ENCODE measurements at regions not wholly inside any gene's neighbourhood (a gene's known extent, or its start where the extent isn't known, plus 50 kb on each side); places are given as distances from the start of the nearest gene placed in this dataset.

DNA sequence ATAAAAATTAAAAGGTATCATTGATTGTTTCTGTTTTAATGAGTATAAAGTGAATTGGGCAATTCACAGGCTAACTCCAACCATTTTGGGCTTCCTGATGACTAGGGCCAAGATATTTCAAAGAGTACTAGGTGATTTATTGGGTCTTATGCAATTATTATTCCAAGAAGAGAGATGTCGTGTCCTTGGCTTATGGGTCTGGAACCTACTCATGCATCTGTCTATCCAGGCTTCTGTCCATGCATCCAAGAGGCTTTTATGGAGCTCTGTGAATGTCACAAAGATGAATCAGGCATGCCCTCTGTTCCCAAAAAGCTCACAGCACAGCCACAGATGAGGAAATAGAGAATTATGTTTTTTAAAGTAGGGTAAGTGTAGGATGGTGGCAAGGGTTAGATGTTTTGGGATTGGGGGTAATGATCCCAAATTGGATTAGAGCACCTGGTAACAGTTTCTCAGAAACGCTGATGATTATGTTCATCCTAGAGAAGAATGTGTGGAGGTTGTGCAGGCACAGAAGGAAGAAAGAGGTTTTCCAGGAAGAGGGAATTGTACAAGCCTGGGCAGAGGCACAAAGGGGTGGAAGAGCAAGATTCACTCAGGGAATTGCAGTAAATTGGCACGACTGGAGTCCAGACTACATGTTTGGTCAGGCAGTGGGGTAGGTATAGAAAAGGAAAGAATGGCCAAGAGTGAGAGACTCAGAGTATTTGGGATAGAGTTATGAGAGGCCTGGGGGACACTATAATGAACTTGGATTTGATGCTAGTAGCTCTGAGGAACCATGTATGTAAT lies 83.0 kb upstream of the TNC start:
- TF ChIP-seq EGR1 (IDR thresholded peaks at IDR 0.05) (no peak), TEAD4 (IDR thresholded peaks at IDR 0.05) (no peak), RAD21 (IDR thresholded peaks at IDR 0.05; ENCODE audit: low read depth) (no peak), NFIC (IDR thresholded peaks at IDR 0.05) (no peak), TCF12 (IDR thresholded peaks at IDR 0.05; ENCODE audit: low read depth) (no peak), EP300 (IDR thresholded peaks at IDR 0.05; ENCODE audit: borderline replicate concordance) (no peak), TAF1 (IDR thresholded peaks at IDR 0.05; ENCODE audit: low read depth) (no peak), FOXM1 (IDR thresholded peaks at IDR 0.05; ENCODE audit: borderline replicate concordance, low read depth) (no peak), CEBPB (IDR thresholded peaks at IDR 0.05) (no peak), YY1 (IDR thresholded peaks at IDR 0.05; ENCODE audit: low read depth) (no peak), ZBTB7A (IDR thresholded peaks at IDR 0.05; ENCODE audit: low read depth) (no peak), CREB1 (IDR thresholded peaks at IDR 0.05; ENCODE audit: low read depth) (no peak)
- TF ChIP-seq, protein P1, sequence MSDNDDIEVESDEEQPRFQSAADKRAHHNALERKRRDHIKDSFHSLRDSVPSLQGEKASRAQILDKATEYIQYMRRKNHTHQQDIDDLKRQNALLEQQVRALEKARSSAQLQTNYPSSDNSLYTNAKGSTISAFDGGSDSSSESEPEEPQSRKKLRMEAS (IDR thresholded peaks at IDR 0.05): no peak
- TF ChIP-seq, protein P2, sequence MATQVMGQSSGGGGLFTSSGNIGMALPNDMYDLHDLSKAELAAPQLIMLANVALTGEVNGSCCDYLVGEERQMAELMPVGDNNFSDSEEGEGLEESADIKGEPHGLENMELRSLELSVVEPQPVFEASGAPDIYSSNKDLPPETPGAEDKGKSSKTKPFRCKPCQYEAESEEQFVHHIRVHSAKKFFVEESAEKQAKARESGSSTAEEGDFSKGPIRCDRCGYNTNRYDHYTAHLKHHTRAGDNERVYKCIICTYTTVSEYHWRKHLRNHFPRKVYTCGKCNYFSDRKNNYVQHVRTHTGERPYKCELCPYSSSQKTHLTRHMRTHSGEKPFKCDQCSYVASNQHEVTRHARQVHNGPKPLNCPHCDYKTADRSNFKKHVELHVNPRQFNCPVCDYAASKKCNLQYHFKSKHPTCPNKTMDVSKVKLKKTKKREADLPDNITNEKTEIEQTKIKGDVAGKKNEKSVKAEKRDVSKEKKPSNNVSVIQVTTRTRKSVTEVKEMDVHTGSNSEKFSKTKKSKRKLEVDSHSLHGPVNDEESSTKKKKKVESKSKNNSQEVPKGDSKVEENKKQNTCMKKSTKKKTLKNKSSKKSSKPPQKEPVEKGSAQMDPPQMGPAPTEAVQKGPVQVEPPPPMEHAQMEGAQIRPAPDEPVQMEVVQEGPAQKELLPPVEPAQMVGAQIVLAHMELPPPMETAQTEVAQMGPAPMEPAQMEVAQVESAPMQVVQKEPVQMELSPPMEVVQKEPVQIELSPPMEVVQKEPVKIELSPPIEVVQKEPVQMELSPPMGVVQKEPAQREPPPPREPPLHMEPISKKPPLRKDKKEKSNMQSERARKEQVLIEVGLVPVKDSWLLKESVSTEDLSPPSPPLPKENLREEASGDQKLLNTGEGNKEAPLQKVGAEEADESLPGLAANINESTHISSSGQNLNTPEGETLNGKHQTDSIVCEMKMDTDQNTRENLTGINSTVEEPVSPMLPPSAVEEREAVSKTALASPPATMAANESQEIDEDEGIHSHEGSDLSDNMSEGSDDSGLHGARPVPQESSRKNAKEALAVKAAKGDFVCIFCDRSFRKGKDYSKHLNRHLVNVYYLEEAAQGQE (IDR thresholded peaks at IDR 0.05; ENCODE audit: low read depth): no peak
- TF ChIP-seq, protein P3, sequence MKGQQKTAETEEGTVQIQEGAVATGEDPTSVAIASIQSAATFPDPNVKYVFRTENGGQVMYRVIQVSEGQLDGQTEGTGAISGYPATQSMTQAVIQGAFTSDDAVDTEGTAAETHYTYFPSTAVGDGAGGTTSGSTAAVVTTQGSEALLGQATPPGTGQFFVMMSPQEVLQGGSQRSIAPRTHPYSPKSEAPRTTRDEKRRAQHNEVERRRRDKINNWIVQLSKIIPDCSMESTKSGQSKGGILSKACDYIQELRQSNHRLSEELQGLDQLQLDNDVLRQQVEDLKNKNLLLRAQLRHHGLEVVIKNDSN (IDR thresholded peaks at IDR 0.05): no peak

DNA sequence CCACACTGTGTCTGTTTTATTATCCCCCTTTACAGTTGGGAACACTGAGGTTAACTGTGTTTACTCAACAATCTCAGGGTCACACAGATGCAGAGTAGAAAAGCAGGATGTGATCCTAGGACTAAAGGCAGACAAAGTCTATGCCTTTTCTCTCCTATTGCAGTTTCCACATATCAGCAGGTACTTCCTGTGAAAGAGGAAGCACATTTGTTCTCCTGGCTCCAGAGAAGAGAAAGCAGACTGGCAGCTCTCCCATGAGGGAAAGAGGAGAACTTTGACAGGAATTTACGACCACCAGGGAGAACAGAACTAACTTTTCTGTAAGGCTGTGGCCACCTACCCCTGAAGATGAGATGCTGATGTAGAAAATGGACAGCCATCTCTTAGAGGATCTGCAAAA lies 84.2 kb upstream of the TNC start:
- TF ChIP-seq, protein P2 (IDR thresholded peaks at IDR 0.05; ENCODE audit: low read depth): no peak
- TF ChIP-seq, protein P3 (IDR thresholded peaks at IDR 0.05): no peak
- TF ChIP-seq TEAD4 (IDR thresholded peaks at IDR 0.05) (no peak), ZBTB7A (IDR thresholded peaks at IDR 0.05; ENCODE audit: low read depth) (no peak), TAF1 (IDR thresholded peaks at IDR 0.05; ENCODE audit: low read depth) (no peak), CREB1 (IDR thresholded peaks at IDR 0.05; ENCODE audit: low read depth) (no peak), CEBPB (IDR thresholded peaks at IDR 0.05) (no peak), RAD21 (IDR thresholded peaks at IDR 0.05; ENCODE audit: low read depth) (no peak), YY1 (IDR thresholded peaks at IDR 0.05; ENCODE audit: low read depth) (no peak), FOXM1 (IDR thresholded peaks at IDR 0.05; ENCODE audit: borderline replicate concordance, low read depth) (no peak), TCF12 (IDR thresholded peaks at IDR 0.05; ENCODE audit: low read depth) (no peak), EGR1 (IDR thresholded peaks at IDR 0.05) (no peak), NFIC (IDR thresholded peaks at IDR 0.05) (no peak), EP300 (IDR thresholded peaks at IDR 0.05; ENCODE audit: borderline replicate concordance) (no peak)
- TF ChIP-seq, protein P1 (IDR thresholded peaks at IDR 0.05): no peak

DNA sequence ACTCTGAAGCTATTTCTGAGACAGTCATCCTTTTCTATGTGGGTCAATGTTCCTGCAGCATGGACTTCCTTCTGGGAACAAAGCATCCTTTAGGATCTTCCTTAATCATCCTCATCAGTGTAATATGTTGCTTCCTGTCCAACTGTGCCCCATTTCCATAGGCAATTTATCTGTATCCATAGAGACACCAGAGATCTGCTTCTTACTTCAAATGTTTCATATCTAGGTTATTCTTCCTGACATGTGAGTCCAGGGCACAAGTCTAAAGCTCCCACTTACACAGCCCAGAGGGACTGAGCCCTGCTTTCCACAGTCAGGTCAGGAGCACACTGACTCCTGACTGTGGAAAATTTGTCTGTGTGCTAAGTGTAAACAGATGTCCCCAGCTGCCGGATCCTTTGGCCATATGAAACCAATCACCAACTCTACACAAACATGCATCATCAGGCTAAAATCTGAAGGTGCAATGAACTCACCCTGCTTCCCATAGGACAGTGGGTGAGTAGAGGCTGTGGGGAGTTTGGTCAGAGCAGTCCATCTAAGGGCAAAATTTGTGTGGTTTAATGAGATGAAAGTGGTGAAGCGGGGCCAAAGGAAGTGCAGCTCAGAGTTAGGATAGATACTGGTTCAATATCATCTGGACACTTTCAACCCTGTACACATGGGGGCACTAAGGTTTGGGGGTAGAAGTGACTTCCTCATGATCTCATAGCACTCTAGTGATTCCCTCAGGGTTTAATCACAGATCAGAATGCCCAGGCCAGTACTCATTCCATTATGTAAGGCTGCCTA lies 85.2 kb upstream of the TNC start:
- no peak for TF ChIP-seq TAF1 (IDR thresholded peaks at IDR 0.05; ENCODE audit: low read depth)
- no peak for TF ChIP-seq EP300 (IDR thresholded peaks at IDR 0.05; ENCODE audit: borderline replicate concordance)
- no peak for TF ChIP-seq NFIC (IDR thresholded peaks at IDR 0.05)
- no peak for TF ChIP-seq EGR1 (IDR thresholded peaks at IDR 0.05)
- TF ChIP-seq CREB1 (IDR thresholded peaks at IDR 0.05; ENCODE audit: low read depth): no peak
- TF ChIP-seq, protein P2 (IDR thresholded peaks at IDR 0.05; ENCODE audit: low read depth): no peak
- TF ChIP-seq TCF12 (IDR thresholded peaks at IDR 0.05; ENCODE audit: low read depth): no peak
- TF ChIP-seq, protein P3 (IDR thresholded peaks at IDR 0.05): no peak
- TF ChIP-seq RAD21 (IDR thresholded peaks at IDR 0.05; ENCODE audit: low read depth): no peak
- TF ChIP-seq YY1 (IDR thresholded peaks at IDR 0.05; ENCODE audit: low read depth): no peak
- no peak for TF ChIP-seq CEBPB (IDR thresholded peaks at IDR 0.05)
- TF ChIP-seq FOXM1 (IDR thresholded peaks at IDR 0.05; ENCODE audit: borderline replicate concordance, low read depth): no peak
- TF ChIP-seq, protein P1 (IDR thresholded peaks at IDR 0.05): no peak
- no peak for TF ChIP-seq TEAD4 (IDR thresholded peaks at IDR 0.05)
- no peak for TF ChIP-seq ZBTB7A (IDR thresholded peaks at IDR 0.05; ENCODE audit: low read depth)
